ENCODE measurements at regions not wholly inside any gene's neighbourhood (a gene's known extent, or its start where the extent isn't known, plus 50 kb on each side); places are given as distances from the start of the nearest gene placed in this dataset.

- H3K36me3 ChIP-seq: no peaks in the 10 kb centered on the region
- intact Hi-C loops (cut with DNase I): no loop called here
- no peaks in the 10 kb centered on the region for H3K9me3 ChIP-seq
- TF ChIP-seq CTCF (IDR thresholded peaks at IDR 0.05): no peak
- H3K4me3 ChIP-seq: no peak overlapping the region
- no peak for ATAC-seq
- no peak for DNase-seq
- no peaks in the 10 kb centered on the region for H3K4me1 ChIP-seq
- no peak overlapping the region for H3K27ac ChIP-seq
- peaks cover 10 to 69% of the 10 kb centered on the region in 2 donors for H3K27me3 ChIP-seq
Measured at GRCh38 chr1:36733748-36734147, 251.0 kb upstream of the CSF3R start.

GRCh38 chr1:36732015-36732356, 249.3 kb upstream of the CSF3R start:
- H3K36me3 ChIP-seq: no peaks in the 10 kb centered on the region
- ATAC-seq: no peak

GRCh38 chr1:36731226-36732014, 248.7 kb upstream of the CSF3R start:
- intact Hi-C loops (cut with DNase I): no loop called here
- Histone ChIP-seq H3K27ac (no peak overlapping the region), H3K9me3 (no peaks in the 10 kb centered on the region), H3K4me1 (no peaks in the 10 kb centered on the region), H3K36me3 (no peaks in the 10 kb centered on the region), H3K4me3 (no peak overlapping the region), H3K27me3 (peaks cover 0 to 49% of the 10 kb centered on the region in 2 donors)
- no peak for TF ChIP-seq CTCF (IDR thresholded peaks at IDR 0.05)
- ATAC-seq (no peak), DNase-seq (no peak)

More at GRCh38 chr1:36732015-36732356, 249.3 kb upstream of the CSF3R start:
- no peak for TF ChIP-seq CTCF (IDR thresholded peaks at IDR 0.05)
- H3K4me3 ChIP-seq: no peak overlapping the region
- DNase-seq: no peak
- no peaks in the 10 kb centered on the region for H3K9me3 ChIP-seq
- H3K27ac ChIP-seq: no peak overlapping the region
- intact Hi-C loops (cut with DNase I): no loop called here
- no peaks in the 10 kb centered on the region for H3K4me1 ChIP-seq
- peaks cover 3 to 55% of the 10 kb centered on the region in 2 donors for H3K27me3 ChIP-seq

GRCh38 chr1:36730599-36730998, 247.9 kb upstream of the CSF3R start:
- intact Hi-C loops (cut with DNase I): no loop called here
- no peak for TF ChIP-seq CTCF (IDR thresholded peaks at IDR 0.05)
- ATAC-seq (no peak), DNase-seq (no peak)
- Histone ChIP-seq H3K27ac (no peak overlapping the region), H3K4me1 (no peaks in the 10 kb centered on the region), H3K27me3 (peaks cover 0 to 41% of the 10 kb centered on the region in 2 donors), H3K4me3 (no peak overlapping the region), H3K36me3 (no peaks in the 10 kb centered on the region), H3K9me3 (no peaks in the 10 kb centered on the region)

GRCh38 chr1:36729716-36730510, 247.2 kb upstream of the CSF3R start:
- Histone ChIP-seq H3K9me3 (no peaks in the 10 kb centered on the region), H3K4me3 (no peak overlapping the region), H3K27me3 (peaks cover 0 to 34% of the 10 kb centered on the region in 2 donors), H3K36me3 (no peaks in the 10 kb centered on the region), H3K27ac (no peak overlapping the region), H3K4me1 (no peaks in the 10 kb centered on the region)
- intact Hi-C loops (cut with DNase I): no loop called here
- DNase-seq (no peak), ATAC-seq (no peak)
- no peak for TF ChIP-seq CTCF (IDR thresholded peaks at IDR 0.05)

All from left lung (tissue), 4 donors.